Astrocyte (in vitro differentiated cells and primary cell): ENCODE measurements at regions not wholly inside any gene's neighbourhood (a gene's known extent, or its start where the extent isn't known, plus 50 kb on each side); places are given as distances from the start of the nearest gene placed in this dataset.

Experiments
- DNase-seq: peaks from one replicate; pipeline ENCODE4 v3.0.0-alpha.2; 2010; ENCODE audit warnings: low read depth
- FAIRE-seq: peaks from 2 replicates; lab custom pipeline; 2011; peaks lifted over from hg19 to GRCh38; lab: Jason Lieb, UNC
- H2AFZ ChIP-seq: 2 replicates; pipeline ENCODE4 v1.6.0; 2012; ENCODE audit warnings: low read depth, low read length, inconsistent platforms
- H3K27ac ChIP-seq: 2 replicates; pipeline ENCODE4 v1.5.1; 2011; ENCODE audit warnings: low read depth, low read length, inconsistent platforms
- H3K27me3 ChIP-seq: 2 replicates; pipeline ENCODE4 v1.6.0; 2011; ENCODE audit warnings: low read length, inconsistent platforms; ENCODE audit not compliant: insufficient read depth
- H3K36me3 ChIP-seq: 2 replicates; pipeline ENCODE4 v1.5.1; 2011; ENCODE audit warnings: low read length, inconsistent platforms; ENCODE audit not compliant: insufficient read depth
- H3K4me1 ChIP-seq: 2 replicates; pipeline ENCODE4 v1.5.1; 2011; ENCODE audit warnings: low read length, inconsistent platforms; ENCODE audit not compliant: insufficient read depth
- H3K4me2 ChIP-seq: 2 replicates; pipeline ENCODE4 v1.6.0; 2012; ENCODE audit warnings: low read length, inconsistent platforms
- H3K4me3 ChIP-seq: 2 replicates; pipeline ENCODE4 v1.5.1; 2011; ENCODE audit warnings: low read depth, mild to moderate bottlenecking, low read length, inconsistent platforms; ENCODE audit not compliant: insufficient read depth
- H3K79me2 ChIP-seq: 2 replicates; pipeline ENCODE4 v1.6.0; 2012; ENCODE audit warnings: mild to moderate bottlenecking, low read length, inconsistent platforms; ENCODE audit not compliant: insufficient read depth
- H3K9ac ChIP-seq: 2 replicates; pipeline ENCODE4 v1.6.0; 2012; ENCODE audit warnings: mild to moderate bottlenecking, low read length, inconsistent platforms
- H3K9me3 ChIP-seq: 2 replicates; pipeline ENCODE4 v1.5.1; 2012; ENCODE audit warnings: low read depth, mild to moderate bottlenecking, low read length, inconsistent platforms; ENCODE audit not compliant: insufficient read depth
- H4K20me1 ChIP-seq: 2 replicates; pipeline ENCODE4 v1.6.0; 2012; ENCODE audit warnings: low read length, inconsistent platforms; ENCODE audit not compliant: insufficient read depth
- H3K27ac Mint-ChIP-seq: one replicate; pipeline ENCODE4 v1.8.0; 2021; ENCODE audit warnings: mild to moderate bottlenecking, mixed read lengths; ENCODE audit not compliant: unreplicated experiment
- H3K27me3 Mint-ChIP-seq: one replicate; pipeline ENCODE4 v1.8.0; 2021; ENCODE audit warnings: low read depth, mixed read lengths; ENCODE audit not compliant: unreplicated experiment
- H3K36me3 Mint-ChIP-seq: one replicate; pipeline ENCODE4 v1.8.0; 2021; ENCODE audit warnings: low read depth, mixed read lengths; ENCODE audit not compliant: unreplicated experiment
- H3K4me1 Mint-ChIP-seq: one replicate; pipeline ENCODE4 v1.8.0; 2021; ENCODE audit warnings: low read depth, mixed read lengths; ENCODE audit not compliant: unreplicated experiment
- H3K4me3 Mint-ChIP-seq: one replicate; pipeline ENCODE4 v1.8.0; 2021; ENCODE audit warnings: mild to moderate bottlenecking, moderate library complexity, mixed read lengths; ENCODE audit not compliant: unreplicated experiment
- H3K9me3 Mint-ChIP-seq: one replicate; pipeline ENCODE4 v1.8.0; 2021; ENCODE audit warnings: mild to moderate bottlenecking, mixed read lengths; ENCODE audit not compliant: unreplicated experiment
- EZH2 ChIP-seq: IDR thresholded peaks from 2 replicates; pipeline ENCODE4 v1.6.1; 2012; ENCODE audit warnings: mild to moderate bottlenecking, low read length, inconsistent platforms; ENCODE audit not compliant: insufficient read depth
- TF ChIP-seq, protein P1 (sequence below): IDR thresholded peaks from 2 replicates; pipeline ENCODE4 v1.5.1; 2011; ENCODE audit warnings: low read depth, mild to moderate bottlenecking, inconsistent platforms, low read length, moderate library complexity; ENCODE audit not compliant: insufficient read depth

DNA sequence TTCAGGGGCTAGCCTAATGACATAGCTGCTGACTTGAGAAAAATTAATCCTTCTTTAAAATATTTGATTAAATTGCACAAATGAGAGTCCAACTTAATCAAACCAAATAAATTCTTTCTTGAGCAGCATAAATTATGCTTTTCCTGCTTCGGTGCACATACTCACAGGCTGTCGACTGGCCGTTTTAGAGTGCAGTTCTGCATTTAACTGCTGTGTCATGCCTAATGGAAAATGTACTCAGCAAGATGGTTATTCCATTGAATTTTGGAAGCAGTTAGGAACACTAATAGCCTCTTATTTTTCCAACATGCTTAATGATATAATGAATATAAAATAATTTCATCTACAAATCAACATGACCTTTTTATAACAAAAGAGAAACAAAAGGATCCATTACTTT, 266.1 kb upstream of the LRIG3 start:
- Histone ChIP-seq H4K20me1 (no peaks in the 10 kb centered on the region), H3K27ac (no peak overlapping the region), H3K4me3 (no peak overlapping the region), H2AFZ (no peak overlapping the region), H3K36me3 (no peaks in the 10 kb centered on the region), H3K9ac (no peak overlapping the region), H3K4me1 (no peaks in the 10 kb centered on the region), H3K79me2 (no peaks in the 10 kb centered on the region), H3K27me3 (no peaks in the 10 kb centered on the region), H3K4me2 (no peak overlapping the region), H3K9me3 (no peaks in the 10 kb centered on the region)
- TF ChIP-seq, protein P1, sequence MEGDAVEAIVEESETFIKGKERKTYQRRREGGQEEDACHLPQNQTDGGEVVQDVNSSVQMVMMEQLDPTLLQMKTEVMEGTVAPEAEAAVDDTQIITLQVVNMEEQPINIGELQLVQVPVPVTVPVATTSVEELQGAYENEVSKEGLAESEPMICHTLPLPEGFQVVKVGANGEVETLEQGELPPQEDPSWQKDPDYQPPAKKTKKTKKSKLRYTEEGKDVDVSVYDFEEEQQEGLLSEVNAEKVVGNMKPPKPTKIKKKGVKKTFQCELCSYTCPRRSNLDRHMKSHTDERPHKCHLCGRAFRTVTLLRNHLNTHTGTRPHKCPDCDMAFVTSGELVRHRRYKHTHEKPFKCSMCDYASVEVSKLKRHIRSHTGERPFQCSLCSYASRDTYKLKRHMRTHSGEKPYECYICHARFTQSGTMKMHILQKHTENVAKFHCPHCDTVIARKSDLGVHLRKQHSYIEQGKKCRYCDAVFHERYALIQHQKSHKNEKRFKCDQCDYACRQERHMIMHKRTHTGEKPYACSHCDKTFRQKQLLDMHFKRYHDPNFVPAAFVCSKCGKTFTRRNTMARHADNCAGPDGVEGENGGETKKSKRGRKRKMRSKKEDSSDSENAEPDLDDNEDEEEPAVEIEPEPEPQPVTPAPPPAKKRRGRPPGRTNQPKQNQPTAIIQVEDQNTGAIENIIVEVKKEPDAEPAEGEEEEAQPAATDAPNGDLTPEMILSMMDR: no peak
- no peak for TF ChIP-seq EZH2
- DNase-seq (no peak), FAIRE-seq (no peak)
- Mint-ChIP-seq H3K4me1 (peaks cover 11% of the 10 kb centered on the region), H3K4me3 (no peak overlapping the region), H3K27me3 (no peaks in the 10 kb centered on the region), H3K36me3 (no peaks in the 10 kb centered on the region), H3K27ac (no peak overlapping the region), H3K9me3 (peaks cover 2% of the 10 kb centered on the region)

DNA sequence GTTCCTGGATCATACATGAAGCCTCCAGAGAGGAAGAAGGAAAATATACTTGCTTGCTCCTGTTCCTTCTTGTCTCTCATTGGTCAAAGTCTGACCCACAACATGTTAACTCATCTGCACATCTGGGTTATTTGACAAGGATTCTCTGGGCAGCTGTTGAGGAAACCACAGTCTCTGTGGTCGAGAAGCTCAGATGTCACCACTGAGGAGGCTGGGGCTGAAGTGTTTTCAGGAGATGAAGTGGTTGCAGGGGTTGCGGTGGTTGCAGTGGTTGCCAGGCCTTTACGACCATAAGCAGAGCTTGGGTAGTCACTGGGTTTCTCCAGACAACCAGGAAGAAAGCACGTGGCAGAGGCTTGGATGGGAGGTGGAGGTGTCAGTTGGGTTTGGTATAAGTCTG, 265.0 kb upstream of the LRIG3 start:
- H3K4me1 ChIP-seq: no peaks in the 10 kb centered on the region
- no peaks in the 10 kb centered on the region for H3K79me2 ChIP-seq
- H3K4me3 ChIP-seq: no peak overlapping the region
- H3K9me3 ChIP-seq: no peaks in the 10 kb centered on the region
- no peak overlapping the region for H3K27ac ChIP-seq
- H3K9me3 Mint-ChIP-seq: peaks cover under 1% of the 10 kb centered on the region
- H3K9ac ChIP-seq: no peak overlapping the region
- H3K27me3 ChIP-seq: no peaks in the 10 kb centered on the region
- no peaks in the 10 kb centered on the region for H4K20me1 ChIP-seq
- no peak overlapping the region for H3K4me3 Mint-ChIP-seq
- no peaks in the 10 kb centered on the region for H3K36me3 ChIP-seq
- H3K27ac Mint-ChIP-seq: no peak overlapping the region
- no peak for TF ChIP-seq EZH2
- TF ChIP-seq, protein P1: no peak
- FAIRE-seq (no peak), DNase-seq (no peak)
- H3K36me3 Mint-ChIP-seq: no peaks in the 10 kb centered on the region
- H3K4me2 ChIP-seq: no peak overlapping the region
- no peaks in the 10 kb centered on the region for H3K27me3 Mint-ChIP-seq
- peaks cover 18% of the 10 kb centered on the region for H3K4me1 Mint-ChIP-seq
- H2AFZ ChIP-seq: no peak overlapping the region

DNA sequence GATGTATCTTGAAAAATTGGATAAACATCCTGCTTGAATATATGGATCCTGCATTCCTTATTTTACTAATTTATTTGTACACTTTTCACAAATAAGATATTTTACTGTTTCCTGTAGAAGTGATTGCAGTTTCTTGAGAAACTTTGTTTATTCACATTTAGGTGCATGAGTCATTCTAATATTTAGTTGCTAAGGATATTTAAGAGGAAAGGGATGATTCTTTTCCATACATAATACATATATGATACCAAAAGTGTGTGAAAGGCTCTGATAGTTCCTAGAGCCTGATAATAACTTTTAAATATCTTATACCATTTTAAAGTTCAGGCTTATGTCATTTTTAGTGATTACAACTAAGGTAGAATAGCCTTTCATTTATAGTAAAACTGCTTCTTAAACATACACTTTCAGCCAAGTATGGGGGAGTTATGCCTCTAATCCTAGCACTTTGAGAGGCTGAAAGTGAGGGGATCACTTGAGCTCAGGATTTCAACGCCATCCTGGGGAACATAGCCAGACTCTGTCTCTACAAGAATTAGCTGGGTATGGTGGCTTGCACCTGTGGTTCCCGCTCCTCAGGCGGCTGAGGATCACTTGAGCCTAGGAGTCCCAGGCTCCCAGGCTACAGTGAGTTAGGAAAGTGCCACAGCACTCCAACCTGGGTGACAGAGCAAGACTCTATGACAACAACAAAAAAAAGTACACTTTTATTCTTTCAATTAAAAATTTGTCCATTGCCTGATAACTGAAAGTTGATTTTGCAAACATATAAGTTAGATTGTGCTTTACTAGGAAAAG, 262.6 kb upstream of the LRIG3 start:
- H3K4me3 Mint-ChIP-seq: no peak overlapping the region
- H3K79me2 ChIP-seq: no peaks in the 10 kb centered on the region
- H4K20me1 ChIP-seq: no peaks in the 10 kb centered on the region
- H3K9me3 Mint-ChIP-seq: no peaks in the 10 kb centered on the region
- H3K36me3 Mint-ChIP-seq: no peaks in the 10 kb centered on the region
- H3K4me1 ChIP-seq: no peaks in the 10 kb centered on the region
- peaks cover 18% of the 10 kb centered on the region for H3K4me1 Mint-ChIP-seq
- H3K27ac Mint-ChIP-seq: peak overlapping the region; percentile 88
- no peaks in the 10 kb centered on the region for H3K27me3 ChIP-seq
- no peak for FAIRE-seq
- H2AFZ ChIP-seq: no peak overlapping the region
- TF ChIP-seq EZH2: no peak
- TF ChIP-seq, protein P1: no peak
- no peaks in the 10 kb centered on the region for H3K27me3 Mint-ChIP-seq
- H3K9ac ChIP-seq: no peak overlapping the region
- no peaks in the 10 kb centered on the region for H3K36me3 ChIP-seq
- no peaks in the 10 kb centered on the region for H3K9me3 ChIP-seq
- DNase-seq: no peak
- no peak overlapping the region for H3K4me2 ChIP-seq
- no peak overlapping the region for H3K4me3 ChIP-seq
- H3K27ac ChIP-seq: no peak overlapping the region
